ENCODE measurements at regions not wholly inside any gene's neighbourhood (a gene's known extent, or its start where the extent isn't known, plus 50 kb on each side); places are given as distances from the start of the nearest gene placed in this dataset.

DNA sequence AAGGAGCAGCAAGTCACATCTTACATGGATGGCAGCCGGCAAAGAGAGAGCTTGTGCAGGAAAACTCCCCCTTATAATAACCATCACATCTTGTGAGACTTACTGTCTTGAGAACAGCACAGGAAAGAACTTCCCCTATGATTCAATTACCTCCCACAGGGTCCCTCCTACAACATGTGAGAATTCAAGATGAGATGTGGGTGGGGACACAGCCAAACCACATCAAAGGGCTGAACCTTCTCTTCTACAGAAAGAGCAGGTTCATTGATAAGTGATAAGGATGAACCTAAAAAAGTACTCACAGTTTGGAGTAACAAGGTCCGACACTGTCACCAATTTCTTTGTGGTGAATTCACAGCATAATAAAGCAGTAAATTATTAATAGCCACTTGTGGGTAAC lies 422.2 kb upstream of the FSIP2 start:
- no peaks in the 10 kb centered on the region for H3K27me3 ChIP-seq (ENCODE audit: control insufficient read depth, insufficient read depth, low read length)
- DNase-seq (ENCODE audit: low read depth) (no peak), FAIRE-seq (no peak)
- H3K4me3 ChIP-seq (ENCODE audit: low read depth, low read length): no peak overlapping the region
- TF ChIP-seq, protein P1, sequence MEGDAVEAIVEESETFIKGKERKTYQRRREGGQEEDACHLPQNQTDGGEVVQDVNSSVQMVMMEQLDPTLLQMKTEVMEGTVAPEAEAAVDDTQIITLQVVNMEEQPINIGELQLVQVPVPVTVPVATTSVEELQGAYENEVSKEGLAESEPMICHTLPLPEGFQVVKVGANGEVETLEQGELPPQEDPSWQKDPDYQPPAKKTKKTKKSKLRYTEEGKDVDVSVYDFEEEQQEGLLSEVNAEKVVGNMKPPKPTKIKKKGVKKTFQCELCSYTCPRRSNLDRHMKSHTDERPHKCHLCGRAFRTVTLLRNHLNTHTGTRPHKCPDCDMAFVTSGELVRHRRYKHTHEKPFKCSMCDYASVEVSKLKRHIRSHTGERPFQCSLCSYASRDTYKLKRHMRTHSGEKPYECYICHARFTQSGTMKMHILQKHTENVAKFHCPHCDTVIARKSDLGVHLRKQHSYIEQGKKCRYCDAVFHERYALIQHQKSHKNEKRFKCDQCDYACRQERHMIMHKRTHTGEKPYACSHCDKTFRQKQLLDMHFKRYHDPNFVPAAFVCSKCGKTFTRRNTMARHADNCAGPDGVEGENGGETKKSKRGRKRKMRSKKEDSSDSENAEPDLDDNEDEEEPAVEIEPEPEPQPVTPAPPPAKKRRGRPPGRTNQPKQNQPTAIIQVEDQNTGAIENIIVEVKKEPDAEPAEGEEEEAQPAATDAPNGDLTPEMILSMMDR (IDR thresholded peaks at IDR 0.05; ENCODE audit: insufficient read depth, low read length, severe bottlenecking): no peak
- H3K36me3 ChIP-seq (ENCODE audit: control insufficient read depth, insufficient read depth, low read length): no peaks in the 10 kb centered on the region

DNA sequence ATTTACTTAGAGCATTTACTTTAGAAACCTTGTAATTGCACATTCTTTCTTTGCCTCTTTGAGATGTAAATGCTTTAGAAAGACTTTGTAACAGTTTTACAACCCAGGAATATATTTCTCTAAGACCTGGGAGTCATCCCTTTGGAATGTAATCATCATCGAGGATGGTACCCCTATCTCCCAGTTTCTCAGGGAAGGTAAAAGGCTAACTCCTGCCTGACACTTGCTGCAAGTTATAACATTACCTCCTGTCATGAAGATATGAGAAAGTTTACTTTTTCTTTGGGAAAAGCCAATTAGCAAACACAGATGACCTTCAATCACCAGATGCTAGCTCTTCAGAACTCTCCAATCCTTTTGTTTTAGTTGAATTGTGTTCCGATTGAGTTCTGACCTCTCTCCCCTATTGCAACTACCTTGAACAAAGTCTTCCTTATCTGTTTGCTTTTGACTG lies 420.3 kb upstream of the FSIP2 start:
- Histone ChIP-seq H3K4me3 (ENCODE audit: low read depth, low read length) (no peak overlapping the region), H3K36me3 (ENCODE audit: control insufficient read depth, insufficient read depth, low read length) (no peaks in the 10 kb centered on the region), H3K27me3 (ENCODE audit: control insufficient read depth, insufficient read depth, low read length) (no peaks in the 10 kb centered on the region)
- FAIRE-seq (no peak), DNase-seq (ENCODE audit: low read depth) (peak; percentile 1)
- TF ChIP-seq, protein P1 (IDR thresholded peaks at IDR 0.05; ENCODE audit: insufficient read depth, low read length, severe bottlenecking): no peak

DNA sequence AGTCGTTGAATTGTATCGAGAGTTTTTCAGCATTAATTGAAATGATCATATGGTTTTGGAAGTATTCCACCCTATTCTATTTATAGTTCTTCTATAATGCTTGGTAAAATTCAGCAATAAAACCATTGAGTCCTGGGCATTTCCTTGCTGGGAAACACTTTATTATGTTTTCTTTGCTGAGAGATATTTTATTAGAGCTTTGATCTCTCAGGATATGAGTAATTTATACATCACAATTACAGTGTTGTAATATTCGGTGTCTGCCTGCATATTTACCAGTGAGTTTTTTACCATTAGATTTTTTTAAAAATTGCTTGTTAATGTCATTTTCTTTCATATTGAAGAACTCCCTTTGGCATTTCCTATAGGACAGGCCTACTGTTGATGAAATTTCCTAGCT lies 402.7 kb upstream of the FSIP2 start:
- no peak overlapping the region for H3K4me3 ChIP-seq (ENCODE audit: low read depth, low read length)
- no peak for FAIRE-seq
- TF ChIP-seq, protein P1 (IDR thresholded peaks at IDR 0.05; ENCODE audit: insufficient read depth, low read length, severe bottlenecking): no peak
- H3K27me3 ChIP-seq (ENCODE audit: control insufficient read depth, insufficient read depth, low read length): no peaks in the 10 kb centered on the region
- DNase-seq (ENCODE audit: low read depth): peak; percentile 18
- H3K36me3 ChIP-seq (ENCODE audit: control insufficient read depth, insufficient read depth, low read length): no peaks in the 10 kb centered on the region

DNA sequence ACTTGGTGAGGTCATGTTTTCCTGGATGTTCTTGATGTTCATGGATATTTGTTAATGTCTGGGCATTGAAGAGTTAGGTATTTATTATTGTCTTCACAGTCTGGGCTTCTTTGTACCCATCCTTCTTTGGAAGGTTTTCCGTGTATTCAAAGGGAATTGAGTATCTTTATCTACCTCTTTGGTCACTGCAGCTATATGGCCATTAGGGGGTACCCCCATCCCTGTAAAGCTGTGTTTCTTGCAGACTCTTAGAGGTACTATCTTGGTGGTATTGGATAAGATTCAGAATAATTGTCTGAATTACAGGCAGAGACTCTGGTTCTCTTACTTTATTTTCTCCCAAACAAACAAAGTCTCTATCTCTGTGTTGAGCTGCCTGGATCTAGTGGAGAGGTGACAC lies 401.6 kb upstream of the FSIP2 start:
- TF ChIP-seq, protein P1 (IDR thresholded peaks at IDR 0.05; ENCODE audit: insufficient read depth, low read length, severe bottlenecking): no peak
- FAIRE-seq: no peak
- no peak overlapping the region for H3K4me3 ChIP-seq (ENCODE audit: low read depth, low read length)

DNA sequence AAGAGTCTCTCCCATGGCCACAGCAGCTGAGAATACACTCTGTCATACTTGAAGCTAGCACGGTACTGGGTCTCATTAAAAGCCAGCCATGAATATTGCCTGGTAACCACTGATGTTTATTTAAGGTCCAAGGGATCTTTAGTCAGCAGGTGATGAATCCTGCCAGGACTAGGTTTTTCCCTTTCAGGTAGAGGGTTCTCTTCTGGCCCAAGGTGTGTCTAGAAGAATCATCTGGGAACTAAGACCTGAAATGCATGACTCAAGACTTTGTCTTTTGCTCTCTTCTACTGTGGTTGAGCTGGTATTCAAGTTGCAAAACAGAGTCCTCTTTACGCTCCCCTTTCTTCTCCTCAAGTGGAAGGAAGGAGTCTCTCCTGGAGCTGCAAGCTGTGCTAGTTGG lies 400.5 kb upstream of the FSIP2 start:
- no peak for FAIRE-seq
- TF ChIP-seq, protein P1 (IDR thresholded peaks at IDR 0.05; ENCODE audit: insufficient read depth, low read length, severe bottlenecking): no peak
- H3K27me3 ChIP-seq (ENCODE audit: control insufficient read depth, insufficient read depth, low read length): no peaks in the 10 kb centered on the region
- no peak overlapping the region for H3K4me3 ChIP-seq (ENCODE audit: low read depth, low read length)
- H3K36me3 ChIP-seq (ENCODE audit: control insufficient read depth, insufficient read depth, low read length): no peaks in the 10 kb centered on the region
- DNase-seq (ENCODE audit: low read depth): peak; percentile 46

More for the DNA sequence above, 401.6 kb upstream of the FSIP2 start:
- H3K36me3 ChIP-seq (ENCODE audit: control insufficient read depth, insufficient read depth, low read length): no peaks in the 10 kb centered on the region
- no peak for DNase-seq (ENCODE audit: low read depth)
- H3K27me3 ChIP-seq (ENCODE audit: control insufficient read depth, insufficient read depth, low read length): no peaks in the 10 kb centered on the region

- H3K27me3 ChIP-seq (ENCODE audit: control insufficient read depth, insufficient read depth, low read length): no peaks in the 10 kb centered on the region
- FAIRE-seq (no peak), DNase-seq (ENCODE audit: low read depth) (no peak)
- H3K36me3 ChIP-seq (ENCODE audit: control insufficient read depth, insufficient read depth, low read length): no peaks in the 10 kb centered on the region
- TF ChIP-seq, protein P1 (IDR thresholded peaks at IDR 0.05; ENCODE audit: insufficient read depth, low read length, severe bottlenecking): no peak
- H3K4me3 ChIP-seq (ENCODE audit: low read depth, low read length): no peak overlapping the region
Measured at GRCh38 chr2:185347445-185347844, 391.2 kb upstream of the FSIP2 start.

Measured in bronchial epithelial cell (primary cell).